ENCODE measurements at regions not wholly inside any gene's neighbourhood (a gene's known extent, or its start where the extent isn't known, plus 50 kb on each side); places are given as distances from the start of the nearest gene placed in this dataset.

DNA sequence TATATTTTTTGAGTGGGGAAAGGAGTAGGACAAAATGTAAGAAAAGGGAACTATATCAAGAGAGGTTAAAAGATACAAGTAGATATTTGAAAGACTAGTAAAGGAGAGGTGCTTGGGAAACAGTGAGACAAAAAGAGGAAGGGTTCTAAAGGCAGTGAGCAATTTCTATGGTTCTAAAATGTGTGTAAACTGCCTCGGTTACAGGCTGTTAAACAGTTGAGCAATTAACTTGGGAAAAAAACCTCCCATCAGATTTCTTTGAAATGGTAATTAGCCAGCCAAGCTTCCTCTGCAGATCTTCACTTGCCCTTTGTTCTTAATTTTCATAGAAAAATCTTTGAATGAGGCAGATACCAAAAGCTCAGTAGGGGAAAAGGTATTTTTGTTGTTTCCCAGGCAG, 238.7 kb upstream of the KCNH7 start:
- no peak for DNase-seq (ENCODE audit: low read depth)
- no peak overlapping the region for H3K4me3 ChIP-seq (ENCODE audit: control insufficient read depth, low read depth, low read length)

DNA sequence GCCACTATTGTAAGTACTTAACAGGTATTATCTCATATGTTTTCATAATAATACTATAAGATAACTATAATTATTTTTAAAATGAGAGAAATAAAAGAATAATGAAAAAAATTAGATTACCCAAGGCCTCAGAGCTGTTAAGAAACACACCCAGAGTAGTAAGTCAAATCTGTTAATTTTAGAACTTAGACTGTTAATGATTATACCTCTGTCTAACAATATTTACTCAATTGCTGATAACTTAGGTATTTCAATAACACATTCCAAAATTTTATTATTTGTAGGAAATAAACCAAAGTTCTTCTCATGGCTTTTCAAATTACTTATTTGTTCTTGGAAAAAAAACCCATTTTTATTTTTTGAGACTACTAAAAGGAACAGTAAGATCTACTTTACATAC, 227.5 kb upstream of the KCNH7 start:
- TF ChIP-seq, protein P1, sequence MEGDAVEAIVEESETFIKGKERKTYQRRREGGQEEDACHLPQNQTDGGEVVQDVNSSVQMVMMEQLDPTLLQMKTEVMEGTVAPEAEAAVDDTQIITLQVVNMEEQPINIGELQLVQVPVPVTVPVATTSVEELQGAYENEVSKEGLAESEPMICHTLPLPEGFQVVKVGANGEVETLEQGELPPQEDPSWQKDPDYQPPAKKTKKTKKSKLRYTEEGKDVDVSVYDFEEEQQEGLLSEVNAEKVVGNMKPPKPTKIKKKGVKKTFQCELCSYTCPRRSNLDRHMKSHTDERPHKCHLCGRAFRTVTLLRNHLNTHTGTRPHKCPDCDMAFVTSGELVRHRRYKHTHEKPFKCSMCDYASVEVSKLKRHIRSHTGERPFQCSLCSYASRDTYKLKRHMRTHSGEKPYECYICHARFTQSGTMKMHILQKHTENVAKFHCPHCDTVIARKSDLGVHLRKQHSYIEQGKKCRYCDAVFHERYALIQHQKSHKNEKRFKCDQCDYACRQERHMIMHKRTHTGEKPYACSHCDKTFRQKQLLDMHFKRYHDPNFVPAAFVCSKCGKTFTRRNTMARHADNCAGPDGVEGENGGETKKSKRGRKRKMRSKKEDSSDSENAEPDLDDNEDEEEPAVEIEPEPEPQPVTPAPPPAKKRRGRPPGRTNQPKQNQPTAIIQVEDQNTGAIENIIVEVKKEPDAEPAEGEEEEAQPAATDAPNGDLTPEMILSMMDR (IDR thresholded peaks at IDR 0.05; ENCODE audit: control insufficient read depth, insufficient read depth, low read depth, low read length, missing control alignments): no peak
- DNase-seq (ENCODE audit: low read depth): no peak
- no peak overlapping the region for H3K4me3 ChIP-seq (ENCODE audit: control insufficient read depth, low read depth, low read length)

More for the DNA sequence above, 238.7 kb upstream of the KCNH7 start:
- TF ChIP-seq, protein P1 (IDR thresholded peaks at IDR 0.05; ENCODE audit: control insufficient read depth, insufficient read depth, low read depth, low read length, missing control alignments): no peak

DNA sequence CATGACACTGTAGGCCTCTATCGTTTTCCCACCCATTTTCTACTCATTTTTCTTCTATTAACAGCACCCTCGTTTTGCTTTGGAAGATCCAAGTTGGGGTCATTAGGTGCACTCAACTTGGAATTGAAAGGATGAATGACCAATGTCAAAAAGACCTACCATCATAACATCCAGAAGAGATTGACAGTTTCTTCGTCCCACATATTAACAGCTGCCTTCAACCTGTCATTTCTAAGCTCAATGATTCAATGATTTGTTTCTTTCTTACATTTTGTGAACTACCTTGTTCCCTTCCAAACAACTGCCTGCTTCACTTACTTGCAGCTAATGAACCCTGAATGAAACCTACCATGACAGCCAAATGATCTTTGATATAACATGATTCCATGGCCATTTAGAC, 224.0 kb upstream of the KCNH7 start:
- DNase-seq (ENCODE audit: low read depth): no peak
- H3K4me3 ChIP-seq (ENCODE audit: control insufficient read depth, low read depth, low read length): no peak overlapping the region
- TF ChIP-seq, protein P1 (IDR thresholded peaks at IDR 0.05; ENCODE audit: control insufficient read depth, insufficient read depth, low read depth, low read length, missing control alignments): no peak

DNA sequence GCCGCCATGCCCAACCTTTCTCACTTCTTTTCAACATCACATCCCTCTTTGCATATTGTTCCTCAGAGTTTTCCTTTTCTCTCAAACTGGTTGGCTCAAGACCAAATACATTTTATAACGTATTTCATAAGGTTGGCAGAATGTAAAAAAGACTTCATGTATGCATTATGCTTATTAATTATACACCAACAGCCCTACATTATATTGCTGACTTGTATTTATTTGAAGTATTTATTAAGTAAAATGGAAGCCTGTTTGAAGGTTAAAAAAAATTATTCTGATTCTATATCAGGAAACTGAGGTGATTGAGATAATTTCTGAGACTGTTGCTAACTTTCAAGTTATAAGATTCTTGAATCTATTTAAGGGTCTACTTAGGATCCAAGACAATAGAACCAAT, 208.0 kb upstream of the KCNH7 start:
- no peak overlapping the region for H3K4me3 ChIP-seq (ENCODE audit: control insufficient read depth, low read depth, low read length)
- TF ChIP-seq, protein P1 (IDR thresholded peaks at IDR 0.05; ENCODE audit: control insufficient read depth, insufficient read depth, low read depth, low read length, missing control alignments): no peak
- no peak for DNase-seq (ENCODE audit: low read depth)

DNA sequence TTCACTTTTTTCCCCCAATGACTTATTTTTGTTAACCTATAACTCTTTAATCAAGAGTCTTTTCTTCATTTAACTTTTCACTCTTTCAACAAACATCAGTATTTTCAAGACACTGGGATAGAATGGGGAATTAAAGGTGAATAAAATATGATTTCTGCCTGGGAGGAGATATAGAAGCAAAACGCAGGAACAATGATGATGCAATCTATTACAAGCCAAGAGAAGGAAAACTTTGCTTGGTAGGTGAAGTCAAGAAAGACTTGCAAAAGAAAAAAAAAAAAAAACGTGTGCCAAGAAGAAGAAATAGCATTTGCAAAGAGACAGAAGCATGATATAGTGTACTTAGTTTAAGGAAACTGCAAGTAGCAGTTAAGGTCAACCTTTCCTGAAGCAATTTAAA, 207.3 kb upstream of the KCNH7 start:
- TF ChIP-seq, protein P1 (IDR thresholded peaks at IDR 0.05; ENCODE audit: control insufficient read depth, insufficient read depth, low read depth, low read length, missing control alignments): no peak
- DNase-seq (ENCODE audit: low read depth): no peak
- no peak overlapping the region for H3K4me3 ChIP-seq (ENCODE audit: control insufficient read depth, low read depth, low read length)

- H3K4me3 ChIP-seq (ENCODE audit: control insufficient read depth, low read depth, low read length): no peak overlapping the region
- TF ChIP-seq, protein P1 (IDR thresholded peaks at IDR 0.05; ENCODE audit: control insufficient read depth, insufficient read depth, low read depth, low read length, missing control alignments): no peak
- no peak for DNase-seq (ENCODE audit: low read depth)
Observed at GRCh38 chr2:163044114-163044513, 205.5 kb upstream of the KCNH7 start.

DNA sequence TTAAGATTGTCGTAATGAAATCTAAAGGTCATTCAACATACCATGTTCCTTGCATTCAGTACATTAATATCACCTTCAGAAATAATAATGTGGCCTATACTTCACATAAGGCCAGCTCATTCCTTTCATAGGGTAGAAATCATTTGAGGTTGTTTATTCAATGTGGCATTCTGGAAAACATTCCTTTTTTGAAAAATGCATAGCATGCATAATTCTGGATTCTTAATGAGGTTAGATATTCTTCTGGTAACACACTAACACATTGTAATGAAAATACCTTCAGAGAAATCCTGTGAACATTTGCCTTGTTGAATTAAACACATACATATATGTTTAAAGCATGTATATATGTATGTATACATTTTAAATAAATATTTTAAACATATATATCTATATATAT, 204.6 kb upstream of the KCNH7 start:
- H3K4me3 ChIP-seq (ENCODE audit: control insufficient read depth, low read depth, low read length): no peak overlapping the region
- DNase-seq (ENCODE audit: low read depth): no peak
- TF ChIP-seq, protein P1 (IDR thresholded peaks at IDR 0.05; ENCODE audit: control insufficient read depth, insufficient read depth, low read depth, low read length, missing control alignments): no peak

All from AG09309 (cell line).